Lower leg skin (tissue), 4 donors: ENCODE measurements at regions not wholly inside any gene's neighbourhood (a gene's known extent, or its start where the extent isn't known, plus 50 kb on each side); places are given as distances from the start of the nearest gene placed in this dataset.
"Not testable (repeated sequence)": the region's sequence is repeated elsewhere in the genome, so short reads cannot be mapped to it uniquely, and the experiment has no call there.

Experiments used
- DNase-seq, 2 donors: peaks; one replicate each; pipeline ENCODE4 v3.0.0-alpha.2; 2019; ENCODE audit warnings: low spot score in 2 of 2
- H3K4me3 ChIP-seq: fragments of 200-600 bp; sonication (generic); 2 replicates; pipeline ENCODE4 v1.5.1; 2017; ENCODE audit warnings: mild to moderate bottlenecking, low read depth; ENCODE audit not compliant: poor library complexity, severe bottlenecking
- POLR2A ChIP-seq, 2 donors: fragments of 450-650 bp; IDR thresholded peaks; one replicate each; pipeline ENCODE4 v1.6.1; 2016 to 2017; ENCODE audit warnings: antibody characterized with exemption in 2 of 2, mild to moderate bottlenecking in 1 of 2, moderate library complexity in 1 of 2
- whole genome bisulfite sequencing, 2 donors: methylation state at CpG; one replicate each; pipeline ENCODE4 v1.1.5; 2018; 5-methylcytosine and 5-hydroxymethylcytosine counted together
- intact Hi-C: fragments of 100-400 bp; cut with DNase I; formaldehyde crosslinking; loops from one replicate; pipeline ENCODE4 v1.15.0; 2023; ENCODE audit warnings: low total_unique reads
- TF ChIP-seq, protein P1 (sequence below), 3 donors: fragments of 450-650 bp; IDR thresholded peaks; one replicate each; pipeline ENCODE4 v1.5.1; 2016; ENCODE audit warnings: antibody characterized with exemption in 3 of 3, mild to moderate bottlenecking in 3 of 3, moderate library complexity in 2 of 3

DNA sequence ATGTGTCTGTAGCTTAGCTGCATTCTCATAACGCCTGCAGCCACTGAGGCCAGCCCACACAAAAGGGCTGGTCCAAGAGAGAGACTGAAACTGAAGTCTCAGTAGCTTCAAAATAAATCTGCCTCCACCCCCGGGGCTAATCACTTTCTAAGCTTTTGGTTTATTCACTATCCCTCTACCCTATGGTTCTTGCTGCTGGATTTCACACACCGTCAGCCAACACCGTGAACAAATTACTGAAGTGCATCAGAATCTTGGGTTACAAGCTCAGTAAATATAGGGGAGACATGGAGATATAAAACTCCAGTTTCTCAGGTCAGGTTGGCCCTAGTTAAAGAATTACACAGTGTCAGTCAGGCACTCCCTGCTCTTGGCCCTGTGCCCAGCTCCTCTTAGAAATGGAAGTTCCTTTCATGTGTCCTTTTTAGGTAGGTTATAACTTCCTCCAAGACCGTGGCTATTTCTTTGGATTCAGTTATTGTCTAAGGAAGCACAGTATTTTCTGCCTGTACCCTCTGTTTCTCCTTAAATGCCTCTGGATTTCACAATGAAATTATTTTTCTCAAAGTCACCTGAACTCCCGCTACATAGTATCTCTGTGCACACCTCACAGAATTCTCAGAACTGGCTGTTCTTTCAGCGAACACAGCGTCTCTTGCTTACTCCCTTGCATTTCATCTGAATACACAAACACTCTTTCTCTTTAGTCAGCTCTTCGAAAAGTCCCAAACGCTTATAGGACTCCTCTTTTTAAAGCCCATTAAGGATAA lies 112.5 kb downstream of the FAM174A start:
- DNase-seq: peak; percentile 43 to 91
- 37 to 48% methylated on average over 10 of the region's 10 CpGs for WGBS, 2 donors
- H3K4me3 ChIP-seq: no peak overlapping the region
- intact Hi-C loops: no loop called here
- no peak for TF ChIP-seq POLR2A (IDR thresholded peaks at IDR 0.05)

DNA sequence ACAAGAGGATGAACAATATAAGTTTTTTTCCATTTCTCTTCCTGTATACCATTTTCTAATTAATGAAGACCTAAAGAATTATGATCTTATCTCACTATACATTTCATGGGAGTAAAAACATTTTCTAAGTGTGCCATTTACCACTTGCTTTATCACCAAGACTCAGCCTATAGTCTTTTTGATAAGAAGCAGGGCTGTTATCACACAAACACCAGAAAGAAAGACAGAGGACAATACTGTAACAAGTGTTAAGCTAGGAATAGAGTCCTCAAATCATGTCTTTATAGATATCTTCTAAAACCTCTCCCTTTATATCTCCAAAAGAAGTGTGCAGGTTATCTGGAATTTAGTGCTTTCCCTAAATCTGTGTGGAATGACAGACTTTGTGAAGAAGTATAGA lies 119.7 kb downstream of the FAM174A start:
- no peak for DNase-seq
- TF ChIP-seq, protein P1, sequence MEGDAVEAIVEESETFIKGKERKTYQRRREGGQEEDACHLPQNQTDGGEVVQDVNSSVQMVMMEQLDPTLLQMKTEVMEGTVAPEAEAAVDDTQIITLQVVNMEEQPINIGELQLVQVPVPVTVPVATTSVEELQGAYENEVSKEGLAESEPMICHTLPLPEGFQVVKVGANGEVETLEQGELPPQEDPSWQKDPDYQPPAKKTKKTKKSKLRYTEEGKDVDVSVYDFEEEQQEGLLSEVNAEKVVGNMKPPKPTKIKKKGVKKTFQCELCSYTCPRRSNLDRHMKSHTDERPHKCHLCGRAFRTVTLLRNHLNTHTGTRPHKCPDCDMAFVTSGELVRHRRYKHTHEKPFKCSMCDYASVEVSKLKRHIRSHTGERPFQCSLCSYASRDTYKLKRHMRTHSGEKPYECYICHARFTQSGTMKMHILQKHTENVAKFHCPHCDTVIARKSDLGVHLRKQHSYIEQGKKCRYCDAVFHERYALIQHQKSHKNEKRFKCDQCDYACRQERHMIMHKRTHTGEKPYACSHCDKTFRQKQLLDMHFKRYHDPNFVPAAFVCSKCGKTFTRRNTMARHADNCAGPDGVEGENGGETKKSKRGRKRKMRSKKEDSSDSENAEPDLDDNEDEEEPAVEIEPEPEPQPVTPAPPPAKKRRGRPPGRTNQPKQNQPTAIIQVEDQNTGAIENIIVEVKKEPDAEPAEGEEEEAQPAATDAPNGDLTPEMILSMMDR (IDR thresholded peaks at IDR 0.05): no peak
- TF ChIP-seq POLR2A (IDR thresholded peaks at IDR 0.05): no peak
- intact Hi-C loops: no loop called here
- no peak overlapping the region for H3K4me3 ChIP-seq

DNA sequence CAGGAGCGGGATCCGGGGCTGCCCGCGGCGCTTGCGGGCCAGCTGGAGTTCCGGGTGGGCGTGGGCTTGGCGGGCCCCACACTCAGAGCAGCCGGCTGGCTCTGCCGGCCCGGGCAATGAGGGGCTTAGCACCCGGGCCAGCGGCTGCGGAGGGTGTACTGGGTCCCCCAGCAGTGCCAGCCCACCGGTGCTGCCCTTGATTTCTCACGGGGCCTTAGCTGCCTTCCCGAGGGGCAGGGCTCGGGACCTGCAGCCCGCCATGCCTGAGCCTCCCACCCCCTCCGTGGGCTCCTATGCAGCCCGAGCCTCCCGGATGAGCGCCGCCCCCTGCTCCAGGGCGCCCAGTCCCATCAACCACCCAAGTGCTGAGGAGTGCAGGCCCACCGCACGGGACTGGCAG lies 121.6 kb downstream of the FAM174A start:
- intact Hi-C loops, DNase-seq, H3K4me3 ChIP-seq: not testable (repeated sequence)
- 92 to 96% methylated on average over 15 to 27 of the region's 28 CpGs for WGBS, 2 donors

DNA sequence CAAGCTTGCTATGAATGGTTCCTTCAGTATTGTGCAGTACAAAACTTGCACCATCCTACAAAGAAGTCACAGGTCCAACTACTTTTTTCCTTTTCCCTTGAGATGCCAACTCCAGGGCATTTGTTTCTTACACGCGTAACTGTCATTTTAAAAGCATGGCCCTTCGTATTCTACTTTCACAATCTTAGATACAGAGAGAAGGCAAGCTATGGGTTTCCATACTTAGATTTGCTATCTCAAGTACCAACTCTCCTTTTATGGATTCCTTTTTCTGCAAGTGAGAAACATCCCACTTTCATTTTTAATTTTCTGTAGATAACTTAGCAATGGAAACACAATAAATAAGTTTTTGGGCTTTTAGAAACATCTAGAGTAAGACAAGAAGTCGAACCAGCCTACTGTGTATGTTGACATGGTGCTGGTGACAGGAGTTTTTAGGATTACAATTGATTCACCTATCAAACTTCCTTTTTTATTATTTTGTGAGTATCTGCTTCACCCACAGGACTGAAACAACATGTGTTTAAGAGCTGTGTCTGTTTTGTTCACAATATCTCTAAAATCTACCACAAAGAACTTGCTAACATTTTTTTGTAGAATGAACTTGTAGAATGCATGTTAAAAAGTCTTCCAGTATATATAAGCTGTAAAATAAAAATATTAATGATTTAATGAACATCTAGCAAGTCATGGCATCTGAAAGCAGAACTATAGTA lies 124.1 kb downstream of the FAM174A start:
- H3K4me3 ChIP-seq: no peak overlapping the region
- DNase-seq: no peak
- intact Hi-C loops: no loop called here
- TF ChIP-seq, protein P1 (IDR thresholded peaks at IDR 0.05): no peak
- TF ChIP-seq POLR2A (IDR thresholded peaks at IDR 0.05): no peak
- WGBS, 2 donors: 92% methylated on average over 4 of the region's 4 CpGs

DNA sequence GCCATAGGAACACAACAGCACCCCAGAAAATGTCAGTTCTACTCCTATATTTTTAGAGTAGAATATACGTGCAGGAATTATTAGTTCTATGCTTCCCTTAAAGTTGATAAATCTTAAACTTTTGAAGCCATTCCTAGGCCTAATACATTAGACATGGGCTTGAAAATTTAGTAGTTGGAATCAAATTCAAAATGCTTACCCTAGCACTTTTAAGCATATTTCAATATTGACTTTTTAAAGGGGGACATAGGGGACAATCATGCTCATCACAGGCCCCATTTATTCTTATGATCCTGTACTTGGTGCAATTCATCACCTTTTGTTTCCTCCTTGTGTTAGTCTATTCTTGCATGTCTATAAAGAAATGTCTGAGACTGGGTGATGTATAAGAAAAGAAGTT lies 129.0 kb downstream of the FAM174A start:
- 93% methylated on average over 1 of the region's 1 CpG for WGBS, 2 donors
- TF ChIP-seq POLR2A (IDR thresholded peaks at IDR 0.05): no peak
- TF ChIP-seq, protein P1 (IDR thresholded peaks at IDR 0.05): no peak
- intact Hi-C loops: no loop called here

DNA sequence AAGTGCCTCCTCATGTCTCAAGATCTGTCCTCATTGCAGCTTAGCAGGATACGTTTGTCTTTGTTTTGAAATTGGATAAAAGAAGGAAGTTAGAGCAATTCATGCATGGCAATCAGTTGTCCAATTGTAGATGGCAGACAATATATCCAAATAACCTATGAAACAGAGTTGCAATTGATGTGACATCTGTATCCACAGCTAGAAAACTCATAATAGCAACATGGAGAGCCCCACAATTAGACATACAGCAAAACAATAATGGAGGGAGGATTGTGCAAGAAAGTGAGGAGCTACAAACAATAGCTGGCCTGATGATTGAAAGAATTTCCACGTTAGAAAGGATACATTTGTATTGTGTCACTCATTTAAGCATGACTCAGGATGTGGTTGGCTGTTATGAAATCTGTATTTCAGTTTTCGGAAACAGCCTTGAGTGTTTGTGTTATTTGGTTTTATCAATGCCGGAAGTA lies 132.0 kb downstream of the FAM174A start:
- TF ChIP-seq, protein P1 (IDR thresholded peaks at IDR 0.05): no peak
- TF ChIP-seq POLR2A (IDR thresholded peaks at IDR 0.05): no peak
- WGBS, 2 donors: 50 to 60% methylated on average over 4 of the region's 4 CpGs
- intact Hi-C loops: no loop called here
- no peak overlapping the region for H3K4me3 ChIP-seq
- no peak for DNase-seq

More for the DNA sequence above, 129.0 kb downstream of the FAM174A start:
- no peak overlapping the region for H3K4me3 ChIP-seq
- DNase-seq: no peak
